GM12878 (cell line): ENCODE measurements at regions not wholly inside any gene's neighbourhood (a gene's known extent, or its start where the extent isn't known, plus 50 kb on each side); places are given as distances from the start of the nearest gene placed in this dataset.

ENCODE experiments used
- BHLHE40 ChIP-seq, 2 experiments: fragments of 450-650 bp in 1 of 2; IDR thresholded peaks; 2 replicates each; pipeline ENCODE4 v1.6.1; 2011 to 2017; ENCODE audit warnings: low read depth in 2 of 2, borderline replicate concordance in 1 of 2, improper control_type of control experiment in 1 of 2, low read length in 1 of 2, mild to moderate bottlenecking in 1 of 2
- EZH2 ChIP-seq: IDR thresholded peaks from 2 replicates; pipeline ENCODE4 v1.6.1; 2012; ENCODE audit warnings: low read depth, mild to moderate bottlenecking, control low read depth, inconsistent platforms, low read length, borderline replicate concordance; ENCODE audit not compliant: control insufficient read depth
- JUND ChIP-seq: IDR thresholded peaks from 2 replicates; pipeline ENCODE4 v1.6.1; 2012; ENCODE audit warnings: low read depth, mild to moderate bottlenecking, low read length, improper control_type of control experiment, moderate library complexity
- MTA3 ChIP-seq: IDR thresholded peaks from 2 replicates; pipeline ENCODE4 v1.6.1; 2012; ENCODE audit warnings: low read length, inconsistent platforms, borderline replicate concordance
- POLR2A ChIP-seq: IDR thresholded peaks from 2 replicates; pipeline ENCODE4 v1.6.1; 2011; ENCODE audit warnings: low read depth, mild to moderate bottlenecking, low read length
- YBX1 ChIP-seq: fragments of 450-650 bp; IDR thresholded peaks from 2 replicates; pipeline ENCODE4 v1.6.1; 2016; ENCODE audit warnings: antibody characterized with exemption
- TF ChIP-seq, protein P1 (sequence below), 3 experiments: IDR thresholded peaks in 2 of 3; conservative IDR thresholded peaks in 1 of 3; 2 replicates each; pipeline ENCODE4 v1.5.1; 2011; ENCODE audit warnings: low read depth in 3 of 3, low read length in 3 of 3, mild to moderate bottlenecking in 3 of 3, control low read depth in 2 of 3, moderate library complexity in 2 of 3, inconsistent platforms in 1 of 3, mixed read lengths in 1 of 3; ENCODE audit not compliant: control insufficient read depth in 2 of 3, insufficient read depth in 1 of 3; ENCODE audit errors: extremely low read depth in 1 of 3
- TF ChIP-seq, protein P2 (sequence below): IDR thresholded peaks from 2 replicates; pipeline ENCODE4 v1.6.1; 2012; ENCODE audit warnings: low read depth, low read length, improper control_type of control experiment

DNA sequence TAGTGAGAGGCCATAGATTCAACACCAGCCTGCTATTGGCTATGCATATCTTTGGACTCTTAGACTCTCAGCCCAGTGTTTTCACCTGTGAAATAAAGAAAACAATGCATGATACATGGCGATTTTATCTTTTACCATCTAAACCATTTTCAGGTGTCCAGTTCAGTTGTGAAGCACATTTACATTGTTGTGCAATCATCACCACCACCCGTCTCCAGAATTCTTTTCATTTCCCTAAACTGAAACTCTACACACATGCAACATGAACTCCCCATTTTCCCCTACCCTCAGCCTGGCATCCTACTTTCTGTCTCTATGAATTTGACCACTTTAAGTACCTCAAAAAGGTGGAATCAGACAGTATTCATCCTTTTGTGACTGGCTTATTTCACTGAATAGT, 420.6 kb downstream of the MED10 start:
- TF ChIP-seq, protein P1, sequence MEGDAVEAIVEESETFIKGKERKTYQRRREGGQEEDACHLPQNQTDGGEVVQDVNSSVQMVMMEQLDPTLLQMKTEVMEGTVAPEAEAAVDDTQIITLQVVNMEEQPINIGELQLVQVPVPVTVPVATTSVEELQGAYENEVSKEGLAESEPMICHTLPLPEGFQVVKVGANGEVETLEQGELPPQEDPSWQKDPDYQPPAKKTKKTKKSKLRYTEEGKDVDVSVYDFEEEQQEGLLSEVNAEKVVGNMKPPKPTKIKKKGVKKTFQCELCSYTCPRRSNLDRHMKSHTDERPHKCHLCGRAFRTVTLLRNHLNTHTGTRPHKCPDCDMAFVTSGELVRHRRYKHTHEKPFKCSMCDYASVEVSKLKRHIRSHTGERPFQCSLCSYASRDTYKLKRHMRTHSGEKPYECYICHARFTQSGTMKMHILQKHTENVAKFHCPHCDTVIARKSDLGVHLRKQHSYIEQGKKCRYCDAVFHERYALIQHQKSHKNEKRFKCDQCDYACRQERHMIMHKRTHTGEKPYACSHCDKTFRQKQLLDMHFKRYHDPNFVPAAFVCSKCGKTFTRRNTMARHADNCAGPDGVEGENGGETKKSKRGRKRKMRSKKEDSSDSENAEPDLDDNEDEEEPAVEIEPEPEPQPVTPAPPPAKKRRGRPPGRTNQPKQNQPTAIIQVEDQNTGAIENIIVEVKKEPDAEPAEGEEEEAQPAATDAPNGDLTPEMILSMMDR (IDR thresholded peaks at IDR 0.05 in 2 of 3, conservative IDR thresholded peaks at IDR 0.05 in 1 of 3; ENCODE audit: control insufficient read depth in 2 of 3, extremely low read depth in 1 of 3, insufficient read depth in 1 of 3, low read depth in 3 of 3, low read length in 3 of 3) = no peak
- no peak for TF ChIP-seq POLR2A
- TF ChIP-seq, protein P2, sequence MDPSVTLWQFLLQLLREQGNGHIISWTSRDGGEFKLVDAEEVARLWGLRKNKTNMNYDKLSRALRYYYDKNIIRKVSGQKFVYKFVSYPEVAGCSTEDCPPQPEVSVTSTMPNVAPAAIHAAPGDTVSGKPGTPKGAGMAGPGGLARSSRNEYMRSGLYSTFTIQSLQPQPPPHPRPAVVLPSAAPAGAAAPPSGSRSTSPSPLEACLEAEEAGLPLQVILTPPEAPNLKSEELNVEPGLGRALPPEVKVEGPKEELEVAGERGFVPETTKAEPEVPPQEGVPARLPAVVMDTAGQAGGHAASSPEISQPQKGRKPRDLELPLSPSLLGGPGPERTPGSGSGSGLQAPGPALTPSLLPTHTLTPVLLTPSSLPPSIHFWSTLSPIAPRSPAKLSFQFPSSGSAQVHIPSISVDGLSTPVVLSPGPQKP = no peak
- no peak for TF ChIP-seq MTA3
- no peak for TF ChIP-seq EZH2
- TF ChIP-seq JUND = no peak
- no peak for TF ChIP-seq BHLHE40 (IDR thresholded peaks at IDR 0.05; ENCODE audit: borderline replicate concordance in 1 of 2, low read depth in 2 of 2, low read length in 1 of 2)
- no peak for TF ChIP-seq YBX1
